ENCODE measurements at regions not wholly inside any gene's neighbourhood (a gene's known extent, or its start where the extent isn't known, plus 50 kb on each side); places are given as distances from the start of the nearest gene placed in this dataset.

DNA sequence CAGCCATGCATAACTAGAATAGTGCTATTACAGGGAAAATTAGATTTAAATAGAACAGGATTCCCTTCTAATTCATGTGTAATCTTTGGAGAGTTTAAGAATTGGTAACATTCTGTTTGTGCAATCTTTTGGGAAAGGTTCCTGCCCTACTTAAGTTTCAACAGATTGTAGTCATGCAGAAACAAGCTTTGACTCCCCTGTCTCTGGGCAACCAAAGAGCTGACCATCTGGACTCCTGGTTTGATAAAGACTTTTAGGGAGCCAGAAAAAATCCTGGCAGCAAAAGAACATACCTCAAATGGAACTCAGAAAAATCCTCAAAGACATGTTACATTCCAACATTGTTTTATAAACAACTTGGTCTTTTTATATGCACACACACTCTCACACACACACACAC lies 191.1 kb upstream of the NEIL3 start:
- DNase-seq (ENCODE audit: low read depth, low spot score) (no peak), FAIRE-seq (no peak)
- no peak overlapping the region for H3K27ac ChIP-seq (ENCODE audit: insufficient read depth, low read depth, low read length)
- H3K9ac ChIP-seq (replicated peaks; ENCODE audit: extremely low read depth, insufficient read depth, low read length), result no peak overlapping the region
- peaks cover 2% of the 10 kb centered on the region in 2 experiments for H3K27me3 ChIP-seq (ENCODE audit: control insufficient read depth in 2 of 2, insufficient read depth in 2 of 2, low read length in 2 of 2)
- CTCF ChIA-PET, result interaction anchor here (0.7 kb wide), 1 partner anchor 71 kb away, joined by 3 read pairs; no protein-coding TSS in a partner anchor
- POLR2A ChIA-PET, result no interaction called here
- dilution Hi-C loops (cut with MboI; ENCODE audit: extremely low pct_ligation_motif_present, low sequenced_read_pairs) (no loop called here), intact Hi-C loops (cut with micrococcal nuclease) (no loop called here)
- BruUV-seq (replicated peaks), result no TSS peak
- no peak overlapping the region for H2AFZ ChIP-seq (ENCODE audit: low read depth, low read length)
- H3K36me3 ChIP-seq (ENCODE audit: control insufficient read depth in 2 of 2, extremely low read depth in 1 of 2, insufficient read depth in 2 of 2, low read length in 2 of 2), result no peaks in the 10 kb centered on the region
- H3K9me3 ChIP-seq (replicated peaks; ENCODE audit: control insufficient read depth, insufficient read depth, low read length), result no peaks in the 10 kb centered on the region
- H3K9me1 ChIP-seq (replicated peaks; ENCODE audit: control insufficient read depth, extremely low read depth, insufficient read depth, low read length), result no peaks in the 10 kb centered on the region
- no peaks in the 10 kb centered on the region for H3K79me2 ChIP-seq (ENCODE audit: control insufficient read depth, insufficient read depth, low read length)
- TF ChIP-seq JUN (IDR thresholded peaks at IDR 0.05; ENCODE audit: borderline replicate concordance, insufficient read depth, insufficient read length, low read depth) (no peak), GATA2 (IDR thresholded peaks at IDR 0.05; ENCODE audit: insufficient read depth, insufficient read length, low read depth, low read length) (no peak), POLR2AphosphoS5 (IDR thresholded peaks at IDR 0.05; ENCODE audit: insufficient read depth, low read depth, low read length) (no peak), MYC (IDR thresholded peaks at IDR 0.05; ENCODE audit: low read depth, low read length) (no peak)
- H3K4me2 ChIP-seq (ENCODE audit: insufficient read depth, low read length), result no peak overlapping the region
- H3K4me3 ChIP-seq (replicated peaks in 1 of 3; ENCODE audit: insufficient read depth in 1 of 3, low read depth in 1 of 3, low read length in 3 of 3), result no peak overlapping the region
- no peaks in the 10 kb centered on the region for H3K4me1 ChIP-seq (ENCODE audit: control insufficient read depth, extremely low read depth, insufficient read depth, low read length)
- H4K20me1 ChIP-seq (replicated peaks; ENCODE audit: control insufficient read depth, extremely low read depth, insufficient read depth, low read length), result no peaks in the 10 kb centered on the region

DNA sequence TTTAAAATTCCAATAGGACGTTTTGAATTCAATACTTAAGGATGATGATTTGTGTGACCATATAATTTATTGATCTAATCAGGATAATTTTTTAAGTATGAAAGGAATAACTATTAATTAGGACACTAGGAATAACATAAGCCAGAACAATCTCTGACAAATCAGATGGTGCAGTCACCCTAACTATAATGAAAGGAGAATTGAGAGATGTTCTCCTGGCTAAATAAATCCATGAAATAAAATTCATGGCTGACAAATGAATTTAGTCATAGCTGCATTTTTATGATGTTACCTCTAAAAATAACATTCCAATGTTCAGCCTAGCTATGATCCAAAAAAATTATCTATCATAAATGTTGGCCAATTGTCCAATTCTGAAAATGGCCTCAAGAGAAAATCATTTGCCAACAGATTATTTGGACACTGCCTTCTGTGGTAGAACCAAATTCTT lies 190.6 kb upstream of the NEIL3 start:
- dilution Hi-C loops (cut with MboI; ENCODE audit: extremely low pct_ligation_motif_present, low sequenced_read_pairs) (no loop called here), intact Hi-C loops (cut with micrococcal nuclease) (no loop called here)
- Histone ChIP-seq H3K9me3 (replicated peaks; ENCODE audit: control insufficient read depth, insufficient read depth, low read length) (no peaks in the 10 kb centered on the region), H3K79me2 (ENCODE audit: control insufficient read depth, insufficient read depth, low read length) (no peaks in the 10 kb centered on the region), H3K4me2 (ENCODE audit: insufficient read depth, low read length) (no peak overlapping the region), H3K9me1 (replicated peaks; ENCODE audit: control insufficient read depth, extremely low read depth, insufficient read depth, low read length) (no peaks in the 10 kb centered on the region), H2AFZ (ENCODE audit: low read depth, low read length) (no peak overlapping the region), H3K36me3 (ENCODE audit: control insufficient read depth in 2 of 2, extremely low read depth in 1 of 2, insufficient read depth in 2 of 2, low read length in 2 of 2) (no peaks in the 10 kb centered on the region), H3K27me3 (ENCODE audit: control insufficient read depth in 2 of 2, insufficient read depth in 2 of 2, low read length in 2 of 2) (peaks cover 2% of the 10 kb centered on the region in 2 experiments), H3K9ac (replicated peaks; ENCODE audit: extremely low read depth, insufficient read depth, low read length) (no peak overlapping the region), H3K27ac (ENCODE audit: insufficient read depth, low read depth, low read length) (no peak overlapping the region), H3K4me1 (ENCODE audit: control insufficient read depth, extremely low read depth, insufficient read depth, low read length) (no peaks in the 10 kb centered on the region), H4K20me1 (replicated peaks; ENCODE audit: control insufficient read depth, extremely low read depth, insufficient read depth, low read length) (no peaks in the 10 kb centered on the region), H3K4me3 (replicated peaks in 1 of 3; ENCODE audit: insufficient read depth in 1 of 3, low read depth in 1 of 3, low read length in 3 of 3) (no peak overlapping the region)
- no peak for FAIRE-seq
- ChIA-PET CTCF (interaction anchor here (0.7 kb wide), 2 partner anchors 18 to 72 kb away, joined by 3 read pairs; no protein-coding TSS in a partner anchor), POLR2A (no interaction called here)
- TF ChIP-seq JUN (IDR thresholded peaks at IDR 0.05; ENCODE audit: borderline replicate concordance, insufficient read depth, insufficient read length, low read depth) (no peak), FOS (IDR thresholded peaks at IDR 0.05; ENCODE audit: borderline replicate concordance, insufficient read depth, low read length) (no peak), POLR2A (IDR thresholded peaks at IDR 0.05; ENCODE audit: low read depth, low read length) (no peak), EZH2 (IDR thresholded peaks at IDR 0.05; ENCODE audit: borderline replicate concordance, low read depth, low read length, severe bottlenecking) (no peak), MYC (IDR thresholded peaks at IDR 0.05; ENCODE audit: low read depth, low read length) (no peak), GATA2 (IDR thresholded peaks at IDR 0.05; ENCODE audit: insufficient read depth, insufficient read length, low read depth, low read length) (no peak), POLR2AphosphoS5 (IDR thresholded peaks at IDR 0.05; ENCODE audit: insufficient read depth, low read depth, low read length) (no peak), CTCF (IDR thresholded peaks at IDR 0.05; ENCODE audit: extremely low read depth in 1 of 2, insufficient read depth in 1 of 2, low read depth in 1 of 2, low read length in 2 of 2) (no peak), MAX (IDR thresholded peaks at IDR 0.05; ENCODE audit: insufficient read depth, insufficient read length) (no peak)
- no TSS peak for BruUV-seq (replicated peaks)
- DNase-seq (ENCODE audit: low read depth, low spot score), result no peak
